Mesenchymal stem cell (in vitro differentiated cells and primary cell): ENCODE measurements at regions not wholly inside any gene's neighbourhood (a gene's known extent, or its start where the extent isn't known, plus 50 kb on each side); places are given as distances from the start of the nearest gene placed in this dataset.

Experiments
- DNase-seq: peaks from one replicate; pipeline ENCODE4 v3.0.0-alpha.2; 2013
- H2AFZ ChIP-seq: one replicate; pipeline ENCODE4 v1.6.1; 2013; ENCODE audit warnings: low read depth, mild to moderate bottlenecking, control low read depth, inconsistent platforms, low read length, moderate library complexity
- H2AK5ac ChIP-seq: 2 replicates; pipeline ENCODE4 v1.6.1; 2013; ENCODE audit warnings: low read length, moderate library complexity, mild to moderate bottlenecking, inconsistent platforms; ENCODE audit not compliant: severe bottlenecking
- H2BK120ac ChIP-seq: one replicate; pipeline ENCODE4 v1.6.1; 2013; ENCODE audit warnings: low read depth, mild to moderate bottlenecking, inconsistent platforms, low read length, moderate library complexity
- H2BK12ac ChIP-seq, 2 experiments: one replicate each; pipeline ENCODE4 v1.6.1; 2013; ENCODE audit warnings: inconsistent platforms in 2 of 2, low read length in 2 of 2, mild to moderate bottlenecking in 2 of 2, moderate library complexity in 2 of 2, control low read depth in 1 of 2
- H2BK15ac ChIP-seq: one replicate; pipeline ENCODE4 v1.6.1; 2013; ENCODE audit warnings: mild to moderate bottlenecking, low read depth, inconsistent platforms; ENCODE audit not compliant: poor library complexity, severe bottlenecking
- H2BK5ac ChIP-seq: 2 replicates; pipeline ENCODE4 v1.6.1; 2013; ENCODE audit warnings: low read depth, mild to moderate bottlenecking, low read length, control low read depth, inconsistent platforms; ENCODE audit not compliant: poor library complexity, severe bottlenecking
- H3K14ac ChIP-seq, 2 experiments: one replicate each; pipeline ENCODE4 v1.6.1; 2013; ENCODE audit warnings: inconsistent platforms in 2 of 2, low read length in 2 of 2, control low read depth in 1 of 2, mild to moderate bottlenecking in 1 of 2, moderate library complexity in 1 of 2
- H3K18ac ChIP-seq, 2 experiments: one replicate each; pipeline ENCODE4 v1.6.1; 2013; ENCODE audit warnings: inconsistent platforms in 2 of 2, low read length in 2 of 2, control low read depth in 1 of 2, low read depth in 1 of 2, mild to moderate bottlenecking in 1 of 2
- H3K23ac ChIP-seq, 2 experiments: one replicate each; pipeline ENCODE4 v1.6.1; 2013; ENCODE audit warnings: inconsistent platforms in 2 of 2, low read length in 2 of 2, mild to moderate bottlenecking in 2 of 2, moderate library complexity in 2 of 2, control low read depth in 1 of 2
- H3K27ac ChIP-seq: 2 replicates; pipeline ENCODE4 v1.5.1; 2013; ENCODE audit warnings: mild to moderate bottlenecking, moderate library complexity, low read length, control low read depth, inconsistent platforms; ENCODE audit not compliant: poor library complexity, severe bottlenecking
- H3K27me3 ChIP-seq, 2 experiments: 2 replicates each; pipeline versions ENCODE4 v1.6.1 to v1.7.0; 2013; ENCODE audit warnings: low read length in 2 of 2, mild to moderate bottlenecking in 2 of 2, moderate library complexity in 2 of 2, control low read depth in 1 of 2, inconsistent platforms in 1 of 2; ENCODE audit not compliant: control insufficient read depth in 1 of 2, insufficient read depth in 1 of 2
- H3K36me3 ChIP-seq, 2 experiments: 2 replicates each; pipeline versions ENCODE4 v1.6.1 to v1.7.0; 2013; ENCODE audit warnings: low read length in 2 of 2, control low read depth in 1 of 2, inconsistent platforms in 1 of 2, low read depth in 1 of 2, mild to moderate bottlenecking in 1 of 2; ENCODE audit not compliant: insufficient read depth in 2 of 2, control insufficient read depth in 1 of 2
- H3K4ac ChIP-seq, 2 experiments: one replicate each; pipeline ENCODE4 v1.6.1; 2013; ENCODE audit warnings: inconsistent platforms in 2 of 2, low read length in 2 of 2, mild to moderate bottlenecking in 2 of 2, moderate library complexity in 2 of 2, control low read depth in 1 of 2, low read depth in 1 of 2
- H3K4me1 ChIP-seq: 2 replicates; pipeline ENCODE4 v1.6.1; 2013; ENCODE audit warnings: low read depth, low read length, control low read depth; ENCODE audit not compliant: control insufficient read depth, insufficient read depth
- H3K4me2 ChIP-seq: 2 replicates; pipeline ENCODE4 v1.6.1; 2013; ENCODE audit warnings: low read length, mild to moderate bottlenecking, inconsistent platforms; ENCODE audit not compliant: poor library complexity, severe bottlenecking
- H3K4me3 ChIP-seq, 2 experiments: 2 replicates each; pipeline versions ENCODE4 v1.5.1 to v1.7.0; 2013; ENCODE audit warnings: low read length in 2 of 2, mild to moderate bottlenecking in 2 of 2, control low read depth in 1 of 2, low read depth in 1 of 2; ENCODE audit not compliant: insufficient read depth in 1 of 2
- H3K79me1 ChIP-seq: replicated peaks from 2 replicates; pipeline ENCODE4 v1.6.1; 2013; ENCODE audit warnings: mild to moderate bottlenecking, control low read depth, low read length, inconsistent platforms; ENCODE audit not compliant: poor library complexity, severe bottlenecking
- H3K9ac ChIP-seq: 2 replicates; pipeline ENCODE4 v1.7.0; 2013; ENCODE audit warnings: mild to moderate bottlenecking, low read length, moderate library complexity
- H3K9me3 ChIP-seq: 2 replicates; pipeline ENCODE4 v1.7.0; 2013; ENCODE audit warnings: mild to moderate bottlenecking, low read length; ENCODE audit not compliant: control insufficient read depth
- H4K8ac ChIP-seq: one replicate; pipeline ENCODE4 v1.6.1; 2013; ENCODE audit warnings: inconsistent platforms, mild to moderate bottlenecking, low read length, moderate library complexity
- H4K91ac ChIP-seq: one replicate; pipeline ENCODE4 v1.6.1; 2013; ENCODE audit warnings: mild to moderate bottlenecking, low read length, inconsistent platforms
- WGBS: methylation state at CpG from one replicate; pipeline ENCODE4 v1.1.7; 2013; ENCODE audit warnings: mixed read lengths; 5-methylcytosine and 5-hydroxymethylcytosine counted together

DNA sequence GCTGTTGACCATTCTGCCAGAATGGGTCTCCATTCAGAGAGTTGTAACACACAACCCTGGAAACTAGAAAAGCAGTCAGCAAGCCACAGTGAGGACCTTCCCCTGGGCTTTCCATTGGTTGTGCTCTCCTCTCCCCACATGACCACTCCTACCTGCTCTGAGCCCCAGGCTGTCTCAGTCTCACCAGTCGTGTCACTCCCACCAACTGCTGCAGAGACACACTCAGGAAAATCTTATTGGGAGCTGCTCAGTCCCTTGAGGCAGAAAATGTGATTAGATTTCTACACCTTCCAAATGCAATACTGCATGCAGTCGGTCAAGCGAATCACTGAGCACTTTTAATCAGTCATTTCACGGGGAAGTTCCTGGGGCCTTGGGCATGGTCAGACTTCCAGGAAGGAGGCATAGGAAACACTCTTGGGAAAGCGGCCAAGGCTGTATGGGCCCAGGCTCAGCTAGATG, 284.2 kb upstream of the NMUR2 start:
- H3K4me3 ChIP-seq: no peak overlapping the region
- H2BK5ac ChIP-seq: no peak overlapping the region
- no peak overlapping the region for H3K23ac ChIP-seq
- H3K14ac ChIP-seq: no peak overlapping the region
- H2BK120ac ChIP-seq: no peak overlapping the region
- peaks cover 0 to 9% of the 10 kb centered on the region in 2 experiments for H3K27me3 ChIP-seq
- no peak for DNase-seq
- WGBS: 84% methylated on average over 5 of the region's 5 CpGs
- H3K9me3 ChIP-seq: no peaks in the 10 kb centered on the region
- no peak overlapping the region for H2AK5ac ChIP-seq
- no peaks in the 10 kb centered on the region for H3K79me1 ChIP-seq
- no peak overlapping the region for H4K91ac ChIP-seq
- no peak overlapping the region for H3K27ac ChIP-seq
- no peak overlapping the region for H4K8ac ChIP-seq
- H2BK12ac ChIP-seq: no peak overlapping the region
- no peak overlapping the region for H2BK15ac ChIP-seq
- no peak overlapping the region for H3K9ac ChIP-seq
- H3K4ac ChIP-seq: no peak overlapping the region
- no peaks in the 10 kb centered on the region for H3K4me1 ChIP-seq
- H2AFZ ChIP-seq: no peak overlapping the region
- no peak overlapping the region for H3K4me2 ChIP-seq
- H3K18ac ChIP-seq: no peak overlapping the region
- H3K36me3 ChIP-seq: no peaks in the 10 kb centered on the region

DNA sequence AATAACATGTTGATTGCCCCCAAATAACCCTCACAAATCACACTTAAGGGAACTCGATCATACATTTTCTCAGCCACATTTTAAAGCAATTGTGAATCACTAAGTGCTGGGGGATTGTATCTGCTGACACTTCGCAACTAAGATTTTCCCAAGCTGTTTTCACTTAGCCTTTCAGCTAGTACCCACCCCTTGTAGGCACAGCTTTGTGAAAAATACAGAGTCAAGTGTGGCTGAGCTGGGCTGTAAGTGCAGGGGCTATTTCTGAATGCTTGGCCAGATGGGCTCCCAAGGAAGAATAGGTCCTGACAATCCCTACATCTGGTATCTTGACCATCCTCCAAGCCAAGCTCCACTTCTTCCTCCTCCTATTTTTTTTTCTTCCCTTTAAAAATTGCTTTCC, 289.2 kb upstream of the NMUR2 start:
- Histone ChIP-seq H2AK5ac (no peak overlapping the region), H3K9me3 (peaks cover 10% of the 10 kb centered on the region), H2BK5ac (no peak overlapping the region), H2BK15ac (no peak overlapping the region), H2AFZ (no peak overlapping the region), H3K4me3 (no peak overlapping the region), H3K14ac (no peak overlapping the region), H2BK120ac (no peak overlapping the region), H4K91ac (no peak overlapping the region), H3K4me1 (no peaks in the 10 kb centered on the region), H3K23ac (no peak overlapping the region), H4K8ac (no peak overlapping the region), H3K9ac (no peak overlapping the region), H3K18ac (no peak overlapping the region), H3K4ac (no peak overlapping the region), H3K27ac (no peak overlapping the region), H3K27me3 (peaks cover 0 to 9% of the 10 kb centered on the region in 2 experiments), H2BK12ac (no peak overlapping the region), H3K36me3 (no peaks in the 10 kb centered on the region), H3K79me1 (no peaks in the 10 kb centered on the region), H3K4me2 (no peak overlapping the region)
- WGBS: 0% methylated on average over 1 of the region's 2 CpGs
- no peak for DNase-seq

DNA sequence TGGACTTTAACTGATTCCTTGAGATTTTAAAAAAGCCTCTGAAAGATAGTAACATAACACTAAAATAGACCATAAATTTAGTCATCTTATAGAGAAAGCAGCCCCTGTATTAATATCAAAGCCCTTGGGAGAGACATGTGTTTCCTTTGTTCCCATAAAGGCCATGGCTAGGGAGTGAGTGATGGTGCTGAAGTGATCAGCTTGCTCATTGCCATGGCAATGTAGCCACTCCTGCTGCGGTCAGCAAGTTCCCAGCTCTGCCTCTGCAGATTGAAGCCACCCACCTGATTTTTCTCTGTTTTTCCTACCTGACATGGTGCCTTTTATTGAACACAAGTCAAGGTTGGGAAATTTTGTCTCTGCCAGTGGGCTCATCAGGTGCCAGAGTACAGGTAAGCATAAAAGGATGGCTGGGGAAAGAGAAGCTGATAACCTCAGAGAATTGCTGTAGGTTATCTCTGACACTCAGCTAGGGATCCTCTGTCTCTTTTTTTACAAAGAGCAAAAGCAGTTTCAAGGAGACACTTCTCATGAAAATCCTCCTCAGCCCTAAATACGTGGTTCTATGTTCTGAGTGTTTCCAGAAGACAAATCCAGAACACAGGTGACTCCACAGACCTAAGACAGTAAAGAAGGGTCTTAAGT, 296.3 kb upstream of the NMUR2 start:
- Histone ChIP-seq H2BK15ac (no peak overlapping the region), H3K79me1 (no peaks in the 10 kb centered on the region)
- 54% methylated on average over 2 of the region's 2 CpGs for WGBS

DNA sequence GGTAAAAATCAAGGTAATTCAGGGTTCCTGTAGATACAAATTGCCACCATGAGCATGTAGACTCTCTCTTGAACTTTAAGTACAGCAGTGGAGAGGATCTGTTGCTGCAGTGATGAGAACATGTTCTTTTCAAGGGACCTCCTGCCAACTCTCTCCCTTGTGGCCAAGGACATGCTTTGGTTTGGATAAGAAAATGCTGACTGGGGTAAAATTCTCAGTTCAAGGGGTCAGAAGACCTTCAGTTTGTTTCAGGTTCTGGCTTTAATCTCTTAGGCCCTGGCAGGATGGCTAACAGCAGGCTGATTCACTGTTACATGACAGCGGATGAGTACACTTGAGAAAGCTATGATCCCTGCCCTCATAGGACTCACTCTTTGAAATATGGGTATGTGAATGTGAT, 299.2 kb upstream of the NMUR2 start:
- no peak overlapping the region for H3K4me3 ChIP-seq
- no peak overlapping the region for H3K18ac ChIP-seq
- H2BK15ac ChIP-seq: no peak overlapping the region
- no peak overlapping the region for H2AFZ ChIP-seq
- H2AK5ac ChIP-seq: no peak overlapping the region
- no peak overlapping the region for H3K9ac ChIP-seq
- DNase-seq: no peak
- H2BK120ac ChIP-seq: no peak overlapping the region
- H4K8ac ChIP-seq: no peak overlapping the region
- no peak overlapping the region for H2BK5ac ChIP-seq
- peaks cover 10% of the 10 kb centered on the region for H3K9me3 ChIP-seq
- 92% methylated on average over 1 of the region's 1 CpG for WGBS
- no peaks in the 10 kb centered on the region for H3K79me1 ChIP-seq
- no peak overlapping the region for H3K4ac ChIP-seq
- H2BK12ac ChIP-seq: no peak overlapping the region
- H3K27ac ChIP-seq: no peak overlapping the region
- no peak overlapping the region for H3K23ac ChIP-seq
- H3K4me2 ChIP-seq: no peak overlapping the region
- H3K14ac ChIP-seq: no peak overlapping the region
- H3K27me3 ChIP-seq: no peaks in the 10 kb centered on the region
- H4K91ac ChIP-seq: no peak overlapping the region
- H3K36me3 ChIP-seq: no peaks in the 10 kb centered on the region
- no peaks in the 10 kb centered on the region for H3K4me1 ChIP-seq

More for the DNA sequence above, 296.3 kb upstream of the NMUR2 start:
- no peak overlapping the region for H4K91ac ChIP-seq
- H3K27me3 ChIP-seq: no peaks in the 10 kb centered on the region
- H2AK5ac ChIP-seq: no peak overlapping the region
- no peak overlapping the region for H3K27ac ChIP-seq
- DNase-seq: no peak
- peaks cover 10% of the 10 kb centered on the region for H3K9me3 ChIP-seq
- no peak overlapping the region for H2BK120ac ChIP-seq
- H3K4me2 ChIP-seq: no peak overlapping the region
- no peak overlapping the region for H3K4me3 ChIP-seq
- H3K4me1 ChIP-seq: no peaks in the 10 kb centered on the region
- H2BK5ac ChIP-seq: no peak overlapping the region
- H2AFZ ChIP-seq: no peak overlapping the region
- no peak overlapping the region for H3K14ac ChIP-seq
- no peak overlapping the region for H3K18ac ChIP-seq
- no peak overlapping the region for H3K9ac ChIP-seq
- no peak overlapping the region for H3K23ac ChIP-seq
- no peaks in the 10 kb centered on the region for H3K36me3 ChIP-seq
- H3K4ac ChIP-seq: no peak overlapping the region
- no peak overlapping the region for H2BK12ac ChIP-seq
- no peak overlapping the region for H4K8ac ChIP-seq
